GM03348 (cell line): ENCODE measurements at regions not wholly inside any gene's neighbourhood (a gene's known extent, or its start where the extent isn't known, plus 50 kb on each side); places are given as distances from the start of the nearest gene placed in this dataset.
"Not testable (repeated sequence)": the region's sequence is repeated elsewhere in the genome, so short reads cannot be mapped to it uniquely, and the experiment has no call there.

Experiments
- DNase-seq: peaks from one replicate; pipeline ENCODE4 v3.0.0; 2012; ENCODE audit warnings: low spot score

DNA sequence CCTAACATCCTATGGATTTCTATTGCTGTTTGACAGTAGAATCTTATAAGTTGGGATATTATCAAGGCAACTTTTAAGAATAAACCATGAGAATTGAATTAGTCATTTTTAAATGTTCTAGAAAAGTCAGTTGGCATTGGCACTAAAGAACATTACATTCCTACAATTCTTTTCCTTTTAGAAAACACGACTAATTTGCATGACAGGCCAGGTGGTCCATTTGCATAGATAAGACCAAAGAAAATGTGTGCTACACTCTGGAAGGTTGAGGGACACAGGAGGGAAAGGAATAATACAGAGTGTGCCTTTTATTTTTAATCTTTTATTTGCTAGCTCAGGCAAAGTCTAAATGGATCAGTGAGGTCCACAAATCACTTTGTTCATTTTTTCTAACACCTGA is 962.3 kb downstream of the EPHA3 start:
- DNase-seq, result no peak

DNA sequence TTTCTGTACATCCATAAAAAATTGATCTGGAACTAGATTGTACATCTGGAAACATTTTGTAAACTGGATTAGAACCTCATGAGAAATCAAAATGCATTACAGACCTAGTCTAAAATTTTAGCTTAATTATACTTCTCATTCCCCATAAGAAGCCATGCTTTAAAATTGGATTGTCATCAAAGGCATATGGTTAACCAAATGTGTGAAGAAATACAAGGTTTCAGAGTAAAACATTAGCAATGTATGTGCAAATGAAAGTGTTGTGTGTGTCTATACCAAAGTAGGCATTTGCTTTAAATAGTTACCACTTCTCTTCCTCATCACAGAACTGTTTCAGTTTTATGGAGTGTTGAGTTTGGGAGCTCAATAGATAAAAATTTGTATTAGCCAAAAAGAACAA is 968.7 kb downstream of the EPHA3 start:
- no peak for DNase-seq

DNA sequence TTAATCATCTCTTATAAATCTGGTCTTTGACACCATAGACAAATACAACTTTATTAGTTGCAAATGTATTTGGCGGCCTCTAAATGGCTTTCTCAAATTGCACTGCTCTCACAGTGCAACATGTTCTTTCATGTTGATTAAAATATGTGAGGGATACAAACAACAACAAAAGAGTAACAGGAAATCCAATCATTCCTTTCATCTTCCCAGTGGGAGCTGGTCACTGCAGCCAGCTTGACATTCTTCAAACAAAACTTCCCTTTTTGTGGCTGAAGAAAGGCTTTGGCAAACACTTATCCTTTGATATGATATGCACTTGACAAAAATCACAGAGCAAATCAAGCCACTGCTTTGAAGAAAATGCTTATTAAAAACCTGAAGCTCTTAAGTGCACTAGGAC is 973.6 kb downstream of the EPHA3 start:
- DNase-seq, result no peak

DNA sequence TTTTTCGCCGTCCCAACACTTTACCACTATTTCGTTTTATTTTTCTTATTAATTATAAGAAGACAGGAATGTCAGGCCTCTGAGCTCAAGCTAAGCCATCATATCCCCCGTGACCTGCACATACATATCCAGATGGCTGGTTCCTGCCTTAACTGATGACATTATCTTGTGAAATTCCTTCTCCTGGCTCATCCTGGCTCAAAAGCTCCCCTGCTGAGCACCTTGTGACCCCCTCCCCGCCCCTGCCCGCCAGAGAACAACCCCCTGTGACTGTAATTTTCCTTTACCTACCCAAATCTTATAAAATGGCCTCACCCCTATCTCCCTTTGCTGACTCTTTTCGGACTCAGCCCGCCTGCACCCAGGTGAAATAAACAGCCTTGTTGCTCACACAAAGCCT is 978.9 kb downstream of the EPHA3 start:
- DNase-seq, result not testable (repeated sequence)

- DNase-seq, result no peak
Measured at GRCh38 chr3:90087703-90088102, 980.3 kb downstream of the EPHA3 start.

DNA sequence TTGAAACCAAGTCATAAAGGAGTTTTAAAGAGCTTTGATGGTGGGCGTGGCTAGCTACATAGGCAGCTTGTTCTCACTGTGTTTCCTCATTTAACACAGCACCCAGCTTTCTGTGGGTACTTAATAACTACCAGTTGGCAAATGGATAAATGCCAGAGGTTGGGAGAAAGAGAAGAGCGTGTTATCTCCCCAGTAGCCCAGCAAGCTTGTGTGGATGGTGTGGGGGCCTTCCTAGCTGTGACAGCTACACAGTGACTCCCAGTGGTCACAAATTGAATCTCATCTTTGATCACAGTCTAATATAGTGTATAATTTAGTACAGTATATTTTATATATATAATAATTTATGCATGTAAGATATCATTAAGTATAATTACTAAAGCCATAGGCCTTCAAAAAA is 984.1 kb downstream of the EPHA3 start:
- peak; percentile 48 for DNase-seq

DNA sequence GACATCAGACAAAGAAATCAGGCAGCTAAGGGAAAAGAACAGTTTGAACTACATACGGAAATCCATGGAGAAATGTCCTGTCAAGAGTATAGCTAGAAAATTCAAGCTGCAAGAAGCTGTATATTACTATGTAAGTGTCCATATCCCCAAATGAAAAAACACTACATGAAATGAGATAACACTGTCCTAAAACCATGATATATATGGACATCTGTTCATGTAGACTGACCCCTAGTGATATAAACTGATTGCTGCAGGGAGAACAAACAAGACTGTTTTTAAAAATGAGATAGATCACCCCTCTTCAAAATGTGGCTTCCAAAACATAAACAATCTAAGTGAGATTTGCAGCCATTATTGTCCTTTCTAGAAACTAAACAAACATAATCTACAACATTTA is 985.6 kb downstream of the EPHA3 start:
- DNase-seq, result peak; percentile 12

DNA sequence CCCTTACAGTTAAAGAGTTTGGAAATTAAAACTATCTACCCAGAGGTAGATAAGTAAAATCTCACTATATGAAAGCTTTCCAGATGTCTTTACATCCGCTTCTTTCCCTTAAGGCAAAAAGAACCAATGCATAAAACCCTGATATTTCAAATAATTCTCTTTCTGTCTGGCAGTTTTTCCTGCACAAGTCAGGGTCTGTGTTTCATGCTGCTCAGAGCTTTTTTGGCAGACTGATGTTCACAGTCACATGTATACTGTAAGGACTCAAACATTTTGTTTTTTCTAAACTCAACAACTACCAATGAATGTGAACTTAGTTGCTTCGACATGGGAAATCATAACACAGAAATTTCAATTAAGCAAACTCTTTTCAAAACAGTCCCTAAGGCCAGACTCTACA is 988.4 kb downstream of the EPHA3 start:
- DNase-seq, result no peak

- no peak for DNase-seq
Measured at GRCh38 chr3:90099493-90099892, 992.1 kb downstream of the EPHA3 start.

DNA sequence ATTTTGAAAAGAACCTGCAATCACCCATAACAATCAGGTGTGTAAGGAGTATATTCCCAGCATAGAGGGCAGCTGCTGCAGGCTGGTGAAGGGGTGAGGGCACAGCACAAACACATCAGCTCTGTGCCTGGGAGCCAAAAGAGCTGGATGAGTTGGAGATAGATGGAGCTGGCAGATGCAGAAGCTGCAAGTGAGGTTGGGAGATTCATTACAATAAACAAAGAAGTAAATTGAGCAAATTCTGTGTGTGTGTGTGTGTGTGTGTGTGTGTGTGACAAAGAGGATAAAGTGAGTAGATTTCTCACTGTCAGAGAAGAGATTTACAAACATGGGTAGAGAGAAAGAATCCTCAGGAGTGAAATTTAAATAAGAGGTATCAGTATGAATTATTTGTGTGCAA is 994.7 kb downstream of the EPHA3 start:
- no peak for DNase-seq

DNA sequence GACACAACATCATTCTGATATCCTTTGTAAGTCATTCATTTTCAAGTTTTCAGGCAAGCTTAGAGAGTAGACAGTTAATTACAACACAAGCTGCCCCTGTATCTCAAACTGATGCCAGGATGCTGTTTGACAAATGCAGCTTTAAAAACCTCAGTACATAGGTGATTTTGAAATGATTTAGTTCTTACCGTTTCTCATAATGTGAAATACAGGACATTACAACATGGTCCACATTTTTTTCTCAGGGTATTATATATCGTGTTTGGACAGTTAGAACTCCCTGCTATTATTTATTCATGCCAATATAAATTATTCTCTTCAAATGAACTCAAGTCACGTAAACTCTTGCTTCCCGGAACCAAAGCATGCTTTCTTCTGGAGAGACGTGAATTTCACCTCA is 1013.9 kb downstream of the EPHA3 start:
- DNase-seq, result no peak

- no peak for DNase-seq
Measured at GRCh38 chr3:90128391-90128790, 1021.0 kb downstream of the EPHA3 start.

GRCh38 chr3:90129730-90130129 is 1022.3 kb downstream of the EPHA3 start:
- DNase-seq, result no peak

DNA sequence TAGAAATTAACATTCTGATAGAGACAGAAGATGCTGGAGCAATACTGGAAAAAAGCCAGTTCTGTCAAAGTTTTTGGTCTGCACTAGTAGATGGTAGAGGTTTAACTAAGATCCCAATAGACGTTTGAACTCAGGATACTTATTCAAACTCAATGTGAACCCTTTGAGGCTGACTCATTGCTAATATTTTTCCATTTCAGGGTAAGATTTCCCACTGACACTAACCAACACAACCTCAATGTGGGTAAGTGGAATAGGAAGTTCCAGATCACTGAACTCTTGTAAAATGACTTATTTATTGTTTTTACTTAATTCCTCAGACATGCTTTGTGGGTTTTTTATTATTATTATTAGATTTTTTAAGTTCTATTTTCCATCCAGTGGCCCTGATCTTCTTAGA is 1024.8 kb downstream of the EPHA3 start:
- no peak for DNase-seq

- DNase-seq, result no peak
Measured at GRCh38 chr3:90134090-90134489, 1026.7 kb downstream of the EPHA3 start.

DNA sequence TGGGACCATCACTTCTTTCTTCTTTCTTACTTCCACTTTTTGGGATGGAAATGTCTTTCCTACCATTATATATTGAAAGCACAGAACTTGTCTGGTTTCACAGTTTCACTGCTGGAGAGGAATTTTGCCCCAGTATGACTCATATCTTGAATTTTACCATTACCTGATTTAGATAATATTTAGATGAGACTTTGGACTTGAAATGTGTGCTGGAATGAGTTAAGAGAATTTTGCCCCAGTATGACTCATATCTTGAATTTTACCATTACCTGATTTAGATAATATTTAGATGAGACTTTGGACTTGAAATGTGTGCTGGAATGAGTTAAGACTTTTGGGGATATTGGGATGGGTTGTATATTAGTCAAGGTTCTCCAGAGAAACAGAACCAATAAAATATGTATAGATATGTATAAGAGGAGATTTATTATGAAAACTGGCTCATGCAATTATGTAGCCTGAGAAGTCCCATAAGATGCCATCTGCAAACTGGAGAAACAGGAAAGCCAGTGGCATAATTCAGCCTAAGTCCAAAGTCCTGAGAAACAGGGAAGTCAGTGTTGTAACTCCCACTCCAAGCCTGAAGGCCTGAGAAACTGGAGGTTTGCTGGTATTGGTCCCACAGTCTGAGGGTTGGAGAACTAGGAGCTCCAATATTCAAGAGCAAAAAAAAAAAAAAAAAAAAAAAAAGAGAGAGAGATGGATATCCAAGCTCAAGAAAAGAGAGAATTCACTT is 1029.2 kb downstream of the EPHA3 start:
- DNase-seq, result no peak

DNA sequence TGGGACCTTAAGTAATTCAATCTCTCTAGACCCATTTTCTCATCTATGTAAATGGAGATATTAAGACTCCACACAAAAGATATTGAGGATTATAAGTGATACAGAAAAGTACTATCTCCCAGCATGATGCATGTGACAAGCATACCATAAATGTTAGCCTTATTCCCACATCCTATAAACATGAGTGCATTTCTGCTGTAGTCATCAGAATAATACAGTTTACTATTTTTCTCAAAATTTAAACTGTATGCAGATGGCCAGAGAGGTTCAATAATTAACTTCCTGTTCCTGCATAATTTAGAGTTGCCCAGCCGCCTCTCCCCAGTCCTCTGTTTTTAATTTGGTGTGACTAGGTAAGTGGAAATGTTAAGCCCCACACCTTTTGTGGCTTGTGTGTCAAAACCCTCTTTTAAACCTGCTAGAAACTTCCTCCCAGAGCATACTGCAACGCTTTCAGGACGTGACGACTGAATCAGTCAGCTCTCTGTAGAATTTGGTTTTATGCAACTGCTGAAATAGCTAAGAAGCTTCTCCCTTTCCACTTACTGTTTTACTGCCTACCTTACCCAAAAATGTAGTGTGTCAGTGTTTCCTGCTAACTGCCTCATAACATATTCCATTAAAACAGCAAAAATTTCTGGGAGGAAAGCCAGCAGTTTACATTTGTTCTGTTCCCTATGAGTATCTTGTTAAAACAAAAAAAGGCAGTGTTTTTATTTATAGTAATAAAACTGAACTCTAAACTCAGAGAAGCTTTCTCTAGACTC is 1037.9 kb downstream of the EPHA3 start:
- DNase-seq, result no peak

DNA sequence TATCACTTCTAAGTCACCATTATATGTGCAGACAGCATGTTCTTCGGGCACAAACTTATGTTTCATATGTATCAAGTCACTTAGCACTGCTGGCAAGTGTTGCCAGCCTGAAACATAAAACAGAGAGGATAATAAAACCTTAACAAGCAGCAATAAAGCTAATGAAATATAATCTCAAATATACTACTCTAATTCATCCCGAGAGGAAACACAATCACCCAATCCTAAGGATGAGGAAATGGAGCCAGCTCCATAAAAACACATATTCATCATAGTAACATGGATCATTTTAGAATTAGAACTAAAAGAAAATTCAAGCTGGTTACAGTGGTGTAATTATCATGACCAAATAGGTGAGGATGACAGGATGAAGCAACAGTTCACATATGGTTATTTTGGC is 1072.7 kb downstream of the EPHA3 start:
- no peak for DNase-seq

- DNase-seq, result no peak
Measured at GRCh38 chr3:90180543-90180942, 1073.1 kb downstream of the EPHA3 start.

DNA sequence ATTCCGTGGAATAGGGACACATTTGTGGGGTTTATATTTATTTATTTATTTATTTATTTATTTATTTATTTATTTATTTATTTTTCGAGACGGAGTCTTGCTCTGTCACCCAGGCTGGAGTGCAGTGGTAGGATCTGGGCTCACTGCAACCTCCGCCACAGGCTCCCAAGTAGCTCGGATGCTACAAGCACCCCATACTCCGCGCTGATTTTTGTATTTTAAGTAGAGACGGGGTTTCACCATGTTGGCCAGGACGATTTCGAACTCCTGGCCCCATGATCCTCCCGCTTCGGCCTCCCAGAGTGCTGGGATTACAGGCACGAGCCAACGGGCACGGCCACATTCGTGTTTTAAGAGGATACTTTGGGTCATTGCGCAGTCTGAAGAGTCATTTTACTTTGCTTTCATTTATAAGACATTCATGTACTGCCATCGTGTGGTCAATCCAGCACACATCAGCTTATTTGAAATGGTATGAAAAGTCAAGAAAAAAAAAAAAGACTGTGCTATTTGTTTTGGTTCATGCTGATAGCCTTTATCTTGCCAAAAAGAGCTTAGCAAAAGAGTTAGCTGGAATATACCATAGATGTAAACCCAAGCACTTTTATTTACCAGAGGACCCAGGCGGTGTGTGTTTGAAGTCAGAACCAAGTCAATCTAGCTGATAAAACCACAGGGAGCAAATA is 1075.0 kb downstream of the EPHA3 start:
- DNase-seq, result peak; percentile 17

GRCh38 chr3:90184861-90185260 is 1077.4 kb downstream of the EPHA3 start:
- DNase-seq, result no peak

DNA sequence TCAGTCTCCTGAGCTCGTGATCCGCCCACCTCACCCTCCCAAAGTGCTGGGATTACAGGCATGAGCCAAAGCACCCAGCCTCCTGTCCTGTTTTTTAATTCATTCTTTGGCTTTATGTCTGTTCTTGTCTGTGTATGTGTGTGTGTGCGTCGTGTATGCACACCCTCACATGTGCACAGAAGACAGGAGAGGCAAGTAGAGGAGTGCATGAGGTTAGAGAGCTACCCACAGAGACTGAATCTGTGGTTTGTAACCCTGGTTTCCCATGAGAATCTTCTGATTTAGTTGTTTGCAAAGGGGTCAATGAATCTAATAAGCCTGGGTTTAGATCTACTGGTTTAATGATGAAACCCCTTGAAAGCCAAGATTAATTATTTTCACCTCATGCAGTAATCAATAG is 1090.0 kb downstream of the EPHA3 start:
- DNase-seq, result not testable (repeated sequence)

DNA sequence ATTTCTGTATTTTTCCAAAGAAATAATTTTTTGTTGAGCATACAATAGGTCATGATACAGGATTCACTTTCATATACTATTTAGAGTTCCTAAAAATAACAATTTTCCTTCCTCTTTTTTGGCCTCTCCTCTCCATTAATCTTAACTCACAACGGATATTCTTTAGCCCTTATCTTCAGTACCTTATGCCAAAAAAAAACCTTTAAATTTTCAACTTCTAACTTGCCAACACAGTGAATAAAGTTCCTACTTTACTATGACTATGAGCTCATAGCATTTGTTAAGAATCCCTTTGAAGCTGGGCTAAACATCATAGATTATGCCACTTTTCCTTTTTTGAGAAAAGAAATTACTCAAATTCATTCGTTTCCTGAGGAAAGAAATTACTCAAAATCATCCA is 1095.5 kb downstream of the EPHA3 start:
- not testable (repeated sequence) for DNase-seq
